Colonic mucosa (tissue), 4 donors: ENCODE measurements at regions not wholly inside any gene's neighbourhood (a gene's known extent, or its start where the extent isn't known, plus 50 kb on each side); places are given as distances from the start of the nearest gene placed in this dataset.

Experiments
- DNase-seq: peaks from one replicate; pipeline ENCODE4 v3.0.0-alpha.2; 2020
- H3K27ac ChIP-seq: fragments of 200-600 bp; one replicate; pipeline ENCODE4 v1.8.0; 2021
- H3K27me3 ChIP-seq: fragments of 200-600 bp; one replicate; pipeline ENCODE4 v1.8.0; 2021
- H3K36me3 ChIP-seq: fragments of 200-600 bp; one replicate; pipeline ENCODE4 v1.8.0; 2021
- H3K4me1 ChIP-seq: fragments of 200-600 bp; one replicate; pipeline ENCODE4 v1.8.0; 2021; ENCODE audit warnings: mild to moderate bottlenecking
- H3K4me3 ChIP-seq: fragments of 200-600 bp; one replicate; pipeline ENCODE4 v1.8.0; 2021
- H3K9ac ChIP-seq, 2 donors: one replicate each; pipeline ENCODE4 v1.7.0; 2013; ENCODE audit warnings: control low read depth in 2 of 2, low read depth in 2 of 2, low read length in 2 of 2
- H3K9me3 ChIP-seq: fragments of 200-600 bp; one replicate; pipeline ENCODE4 v1.8.0; 2021
- CTCF ChIP-seq: fragments of 200-600 bp; IDR thresholded peaks from one replicate; pipeline ENCODE4 v1.8.0; 2022; ENCODE audit warnings: antibody characterized with exemption, mild to moderate bottlenecking
- intact Hi-C: fragments of 100-400 bp; cut with DNase I; formaldehyde crosslinking; loops from one replicate; pipeline ENCODE4 v1.14.1; 2022
- donor health status: healthy.
- donor health status: DM: no; HTN: no; CAD: no.
- donor health status: DM: no; HTN: no; CAD: no.

- no peaks in the 10 kb centered on the region for H3K27me3 ChIP-seq
These were observed 470.5 kb downstream of the BCOR start for GRCh38 chrX:39627257-39627656.

GRCh38 chrX:39629001-39629400 is 468.8 kb downstream of the BCOR start:
- no peak for TF ChIP-seq CTCF
- intact Hi-C loops = no loop called here
- H3K27ac ChIP-seq = no peak overlapping the region

More at GRCh38 chrX:39627257-39627656, 470.5 kb downstream of the BCOR start:
- Histone ChIP-seq H3K27ac (no peak overlapping the region), H3K9ac (no peak overlapping the region), H3K4me1 (no peaks in the 10 kb centered on the region), H3K9me3 (no peaks in the 10 kb centered on the region), H3K4me3 (no peak overlapping the region), H3K36me3 (no peaks in the 10 kb centered on the region)
- no peak for DNase-seq
- TF ChIP-seq CTCF = no peak
- intact Hi-C loops = no loop called here

GRCh38 chrX:39630344-39630743 is 467.4 kb downstream of the BCOR start:
- no peaks in the 10 kb centered on the region for H3K36me3 ChIP-seq
- H3K27ac ChIP-seq = no peak overlapping the region
- H3K9me3 ChIP-seq = no peaks in the 10 kb centered on the region
- no peaks in the 10 kb centered on the region for H3K4me1 ChIP-seq
- DNase-seq = no peak
- no peak overlapping the region for H3K4me3 ChIP-seq
- intact Hi-C loops = no loop called here
- H3K9ac ChIP-seq = no peak overlapping the region
- no peak for TF ChIP-seq CTCF
- no peaks in the 10 kb centered on the region for H3K27me3 ChIP-seq

More at GRCh38 chrX:39629001-39629400, 468.8 kb downstream of the BCOR start:
- no peaks in the 10 kb centered on the region for H3K36me3 ChIP-seq
- no peaks in the 10 kb centered on the region for H3K4me1 ChIP-seq
- no peak for DNase-seq
- H3K27me3 ChIP-seq = no peaks in the 10 kb centered on the region
- no peak overlapping the region for H3K4me3 ChIP-seq
- H3K9ac ChIP-seq = no peak overlapping the region
- no peaks in the 10 kb centered on the region for H3K9me3 ChIP-seq

GRCh38 chrX:39631276-39632229 is 466.2 kb downstream of the BCOR start:
- TF ChIP-seq CTCF = no peak
- Histone ChIP-seq H3K27me3 (no peaks in the 10 kb centered on the region), H3K27ac (no peak overlapping the region), H3K4me3 (no peak overlapping the region), H3K4me1 (no peaks in the 10 kb centered on the region), H3K36me3 (no peaks in the 10 kb centered on the region), H3K9me3 (no peaks in the 10 kb centered on the region), H3K9ac (no peak overlapping the region)
- DNase-seq = no peak
- intact Hi-C loops = no loop called here

GRCh38 chrX:39633293-39633692 is 464.5 kb downstream of the BCOR start:
- Histone ChIP-seq H3K4me3 (no peak overlapping the region), H3K36me3 (no peaks in the 10 kb centered on the region), H3K4me1 (no peaks in the 10 kb centered on the region), H3K27ac (no peak overlapping the region), H3K9me3 (no peaks in the 10 kb centered on the region), H3K9ac (no peak overlapping the region), H3K27me3 (no peaks in the 10 kb centered on the region)
- intact Hi-C loops = no loop called here
- DNase-seq = no peak
- no peak for TF ChIP-seq CTCF
